ENCODE measurements at regions not wholly inside any gene's neighbourhood (a gene's known extent, or its start where the extent isn't known, plus 50 kb on each side); places are given as distances from the start of the nearest gene placed in this dataset.

- TF ChIP-seq POLR2A (IDR thresholded peaks at IDR 0.05; ENCODE audit: extremely low read depth, insufficient read length) (no peak), MAX (IDR thresholded peaks at IDR 0.05; ENCODE audit: low read depth, low read length) (no peak), CTCF (IDR thresholded peaks at IDR 0.05; ENCODE audit: low read depth, low read length) (no peak), MYC (IDR thresholded peaks at IDR 0.05; ENCODE audit: low read depth, low read length) (no peak)
- DNase-seq (ENCODE audit: low read depth) = no peak
Observed at GRCh38 chr18:4806331-4806730, 351.2 kb upstream of the DLGAP1 start.

GRCh38 chr18:4802296-4802695 is 347.2 kb upstream of the DLGAP1 start:
- no peak overlapping the region for H3K4me3 ChIP-seq (ENCODE audit: low read depth, low read length)
- no peak for TF ChIP-seq CTCF (IDR thresholded peaks at IDR 0.05; ENCODE audit: low read depth, low read length)
- TF ChIP-seq POLR2A (IDR thresholded peaks at IDR 0.05; ENCODE audit: extremely low read depth, insufficient read length) = no peak
- TF ChIP-seq MYC (IDR thresholded peaks at IDR 0.05; ENCODE audit: low read depth, low read length) = no peak
- no peak for TF ChIP-seq MAX (IDR thresholded peaks at IDR 0.05; ENCODE audit: low read depth, low read length)
- DNase-seq (ENCODE audit: low read depth) = no peak

More at GRCh38 chr18:4806331-4806730, 351.2 kb upstream of the DLGAP1 start:
- H3K4me3 ChIP-seq (ENCODE audit: low read depth, low read length) = no peak overlapping the region

- TF ChIP-seq CTCF (IDR thresholded peaks at IDR 0.05; ENCODE audit: low read depth, low read length) (no peak), MAX (IDR thresholded peaks at IDR 0.05; ENCODE audit: low read depth, low read length) (no peak), POLR2A (IDR thresholded peaks at IDR 0.05; ENCODE audit: extremely low read depth, insufficient read length) (no peak), MYC (IDR thresholded peaks at IDR 0.05; ENCODE audit: low read depth, low read length) (no peak)
- no peak overlapping the region for H3K4me3 ChIP-seq (ENCODE audit: low read depth, low read length)
- DNase-seq (ENCODE audit: low read depth) = no peak
Observed at GRCh38 chr18:4801151-4801550, 346.0 kb upstream of the DLGAP1 start.

- H3K4me3 ChIP-seq (ENCODE audit: low read depth, low read length) = no peak overlapping the region
- DNase-seq (ENCODE audit: low read depth) = no peak
- TF ChIP-seq CTCF (IDR thresholded peaks at IDR 0.05; ENCODE audit: low read depth, low read length) (no peak), MAX (IDR thresholded peaks at IDR 0.05; ENCODE audit: low read depth, low read length) (no peak), POLR2A (IDR thresholded peaks at IDR 0.05; ENCODE audit: extremely low read depth, insufficient read length) (no peak), MYC (IDR thresholded peaks at IDR 0.05; ENCODE audit: low read depth, low read length) (no peak)
Observed at GRCh38 chr18:4797002-4797685, 342.0 kb upstream of the DLGAP1 start.

GRCh38 chr18:4789506-4789905 is 334.4 kb upstream of the DLGAP1 start:
- H3K4me3 ChIP-seq (ENCODE audit: low read depth, low read length) = no peak overlapping the region
- no peak for TF ChIP-seq MAX (IDR thresholded peaks at IDR 0.05; ENCODE audit: low read depth, low read length)
- TF ChIP-seq CTCF (IDR thresholded peaks at IDR 0.05; ENCODE audit: low read depth, low read length) = no peak
- TF ChIP-seq MYC (IDR thresholded peaks at IDR 0.05; ENCODE audit: low read depth, low read length) = no peak
- TF ChIP-seq POLR2A (IDR thresholded peaks at IDR 0.05; ENCODE audit: extremely low read depth, insufficient read length) = no peak
- DNase-seq (ENCODE audit: low read depth) = no peak

Measured in NB4 (cell line).